ENCODE measurements at regions not wholly inside any gene's neighbourhood (a gene's known extent, or its start where the extent isn't known, plus 50 kb on each side); places are given as distances from the start of the nearest gene placed in this dataset.

DNA sequence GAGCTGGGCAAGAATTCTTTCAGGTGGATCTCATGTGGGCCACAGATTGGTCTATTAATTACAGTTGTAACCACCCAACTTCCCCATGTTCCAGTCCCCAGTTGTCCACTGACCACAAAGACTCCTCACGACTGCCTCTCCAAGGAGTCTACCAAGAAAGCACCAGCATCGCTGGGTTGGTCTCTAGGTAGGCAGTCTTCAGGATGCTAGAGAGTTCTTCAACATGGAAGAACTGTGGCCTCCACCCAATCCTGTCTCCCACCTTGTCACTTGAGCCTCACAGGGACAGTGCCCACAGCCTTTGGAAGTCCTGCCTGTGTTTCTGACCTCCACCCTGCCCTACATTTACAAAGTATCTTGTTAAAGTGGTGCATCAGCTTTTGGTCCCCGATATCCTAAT, 184.7 kb upstream of the FN1 start:
- Histone ChIP-seq H3F3A (ENCODE audit: insufficient read depth) (peaks cover 4% of the 10 kb centered on the region; the same call in 1 of the 2 replicates), H3K4me2 (ENCODE audit: unreplicated experiment) (no peak overlapping the region), H3K27me3 (replicated peaks; ENCODE audit: insufficient read depth) (no peaks in the 10 kb centered on the region), H3K9ac (no peak overlapping the region), H3K9me3 (ENCODE audit: low read depth) (no peaks in the 10 kb centered on the region), H3K9me2 (ENCODE audit: insufficient read depth) (no peaks in the 10 kb centered on the region), H3K4me3 (no peak overlapping the region), H3K36me3 (ENCODE audit: low read depth) (no peaks in the 10 kb centered on the region), H2AFZ (peak overlapping the region; percentile 75; the same call in 1 of the 2 replicates), H3K79me2 (ENCODE audit: insufficient read depth) (no peaks in the 10 kb centered on the region), H3K27ac (no peak overlapping the region), H3K4me1 (ENCODE audit: insufficient read depth) (peaks cover 34% of the 10 kb centered on the region), H4K20me1 (ENCODE audit: insufficient read depth) (no peaks in the 10 kb centered on the region)
- TF ChIP-seq EZH2phosphoT487 (IDR thresholded peaks at IDR 0.05; ENCODE audit: insufficient read depth, low read depth) (no peak), EZH2 (IDR thresholded peaks at IDR 0.05; ENCODE audit: insufficient read depth, poor library complexity, severe bottlenecking) (no peak)
- no peak for DNase-seq
- WGBS, 2 experiments (ENCODE audit: low coverage in 1 of 2, low lambda C conversion rate in 2 of 2, missing lambda C conversion rate in 2 of 2), result 98% methylated on average over 3 of the region's 3 CpGs
- in situ Hi-C loops (cut with MboI), result no loop called here

DNA sequence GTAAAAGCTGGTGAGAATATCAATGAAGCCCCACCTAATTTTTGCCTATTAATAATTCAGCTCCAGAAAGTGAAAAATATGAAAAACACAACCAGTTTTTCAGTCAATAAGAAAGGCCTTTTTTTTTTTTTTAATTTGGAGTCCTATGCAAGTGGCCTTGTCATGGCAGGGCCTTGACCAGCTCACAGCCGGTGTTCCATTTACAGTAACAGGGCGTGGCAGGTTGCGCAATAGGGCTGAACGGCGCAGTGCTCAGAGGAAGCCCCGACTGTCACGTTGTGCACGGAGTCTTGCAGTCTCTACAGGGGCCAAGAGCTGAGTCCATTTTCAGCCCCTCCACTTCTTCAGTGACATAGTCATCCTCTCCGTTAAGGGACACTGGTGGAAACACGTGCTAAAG, 184.1 kb upstream of the FN1 start:
- H3K36me3 ChIP-seq (ENCODE audit: low read depth), result no peaks in the 10 kb centered on the region
- no peaks in the 10 kb centered on the region for H3K79me2 ChIP-seq (ENCODE audit: insufficient read depth)
- H3K9ac ChIP-seq, result no peak overlapping the region
- in situ Hi-C loops (cut with MboI), result no loop called here
- H2AFZ ChIP-seq, result peak overlapping the region; percentile 75
- no peaks in the 10 kb centered on the region for H3K9me2 ChIP-seq (ENCODE audit: insufficient read depth)
- H3K27me3 ChIP-seq (replicated peaks; ENCODE audit: insufficient read depth), result no peaks in the 10 kb centered on the region
- no peaks in the 10 kb centered on the region; the same call in 1 of the 2 replicates for H3F3A ChIP-seq (ENCODE audit: insufficient read depth)
- H4K20me1 ChIP-seq (ENCODE audit: insufficient read depth), result no peaks in the 10 kb centered on the region
- 50 to 51% methylated on average over 10 of the region's 10 CpGs for WGBS, 2 experiments (ENCODE audit: low coverage in 1 of 2, low lambda C conversion rate in 2 of 2, missing lambda C conversion rate in 2 of 2)
- no peak overlapping the region for H3K27ac ChIP-seq
- DNase-seq, result peak; percentile 34
- H3K4me2 ChIP-seq (ENCODE audit: unreplicated experiment), result peak overlapping the region; percentile 44
- H3K4me1 ChIP-seq (ENCODE audit: insufficient read depth), result peaks cover 32% of the 10 kb centered on the region
- peak overlapping the region; percentile 40; the same call in 1 of the 2 replicates for H3K4me3 ChIP-seq
- no peak for TF ChIP-seq EZH2 (IDR thresholded peaks at IDR 0.05; ENCODE audit: insufficient read depth, poor library complexity, severe bottlenecking)
- TF ChIP-seq EZH2phosphoT487 (IDR thresholded peaks at IDR 0.05; ENCODE audit: insufficient read depth, low read depth), result no peak
- no peaks in the 10 kb centered on the region for H3K9me3 ChIP-seq (ENCODE audit: low read depth)

DNA sequence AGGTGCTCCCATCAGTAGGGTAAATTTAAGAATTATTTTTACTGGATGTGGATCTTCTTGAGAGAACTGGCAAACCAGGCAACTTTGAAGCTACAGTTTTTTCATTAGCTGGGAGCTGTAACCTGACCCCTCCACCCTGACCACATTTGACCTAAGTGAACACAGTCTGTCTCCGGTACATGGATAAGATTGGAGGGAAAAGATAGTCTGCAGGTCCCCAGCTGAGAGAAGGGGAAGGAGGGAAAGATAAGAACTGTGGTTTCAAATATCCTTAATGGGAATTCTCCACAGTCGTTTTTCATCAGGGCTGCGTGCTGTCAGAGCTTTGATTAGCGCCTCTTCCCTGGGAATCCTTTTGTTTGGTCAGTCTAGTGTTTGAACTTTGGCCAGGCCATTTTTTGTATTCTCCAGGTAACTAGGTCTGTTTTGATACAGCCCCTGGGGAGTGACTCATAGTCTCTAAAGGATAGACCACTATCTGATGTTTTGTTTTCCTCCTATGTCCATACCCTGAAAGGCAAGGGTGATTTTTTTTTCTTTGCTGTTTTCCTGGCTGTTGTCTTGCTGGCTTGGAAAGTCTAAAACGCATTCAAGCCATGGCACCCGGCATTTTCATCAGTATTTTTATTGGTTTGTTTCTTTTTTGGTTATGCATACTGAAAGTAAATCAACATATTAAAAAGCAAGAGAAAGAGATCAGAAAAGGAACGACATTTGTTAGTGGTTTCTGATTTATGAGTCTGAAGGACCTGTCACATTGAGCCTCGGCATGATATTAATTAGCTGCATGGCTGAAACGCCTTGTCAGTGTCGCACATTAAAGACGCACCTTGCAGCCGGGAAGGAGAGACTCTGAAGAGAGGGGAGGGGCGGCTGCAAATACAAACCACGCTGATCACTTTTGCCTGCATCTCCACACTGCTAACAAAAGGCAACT, 183.4 kb upstream of the FN1 start:
- Histone ChIP-seq H3K36me3 (ENCODE audit: low read depth) (no peaks in the 10 kb centered on the region), H4K20me1 (ENCODE audit: insufficient read depth) (no peaks in the 10 kb centered on the region), H3K27ac (no peak overlapping the region), H3K4me1 (ENCODE audit: insufficient read depth) (peaks cover 25% of the 10 kb centered on the region), H3K27me3 (replicated peaks; ENCODE audit: insufficient read depth) (no peaks in the 10 kb centered on the region), H3K9me3 (ENCODE audit: low read depth) (no peaks in the 10 kb centered on the region), H3K4me2 (ENCODE audit: unreplicated experiment) (peak overlapping the region; percentile 44), H3K4me3 (peak overlapping the region; percentile 40), H3F3A (ENCODE audit: insufficient read depth) (no peaks in the 10 kb centered on the region), H3K9ac (no peak overlapping the region), H3K79me2 (ENCODE audit: insufficient read depth) (no peaks in the 10 kb centered on the region), H2AFZ (peak overlapping the region; percentile 75), H3K9me2 (ENCODE audit: insufficient read depth) (no peaks in the 10 kb centered on the region)
- peak; percentile 37 for DNase-seq
- in situ Hi-C loops (cut with MboI), result no loop called here
- WGBS, 2 experiments (ENCODE audit: low coverage in 1 of 2, low lambda C conversion rate in 2 of 2, missing lambda C conversion rate in 2 of 2), result 28% methylated on average over 14 of the region's 14 CpGs
- no peak for TF ChIP-seq EZH2phosphoT487 (IDR thresholded peaks at IDR 0.05; ENCODE audit: insufficient read depth, low read depth)
- TF ChIP-seq EZH2 (IDR thresholded peaks at IDR 0.05; ENCODE audit: insufficient read depth, poor library complexity, severe bottlenecking), result no peak

DNA sequence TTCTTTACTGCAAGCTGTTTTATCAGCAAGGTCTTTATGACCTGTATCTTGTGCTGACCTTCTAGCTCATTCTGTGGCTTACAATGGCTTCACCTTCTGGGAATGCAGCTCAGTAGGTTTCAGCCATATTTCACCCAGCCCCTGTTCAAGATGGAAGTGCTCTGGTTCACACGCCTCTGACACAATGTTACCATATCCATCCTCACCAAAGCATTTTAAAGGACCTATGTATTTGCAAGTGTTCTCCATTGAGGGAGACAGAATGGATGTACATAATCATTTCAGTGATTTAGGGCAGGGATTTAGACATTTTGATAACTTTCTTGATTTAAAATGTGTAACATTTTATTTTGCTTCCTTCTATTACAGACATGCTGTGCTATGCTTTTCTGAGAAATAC, 182.3 kb upstream of the FN1 start:
- no peak overlapping the region for H3K9ac ChIP-seq
- no peak overlapping the region for H3K27ac ChIP-seq
- H3K36me3 ChIP-seq (ENCODE audit: low read depth), result no peaks in the 10 kb centered on the region
- H3K27me3 ChIP-seq (replicated peaks; ENCODE audit: insufficient read depth), result no peaks in the 10 kb centered on the region
- no peak overlapping the region for H2AFZ ChIP-seq
- no peaks in the 10 kb centered on the region for H3F3A ChIP-seq (ENCODE audit: insufficient read depth)
- no peaks in the 10 kb centered on the region for H3K9me2 ChIP-seq (ENCODE audit: insufficient read depth)
- WGBS, 2 experiments (ENCODE audit: low coverage in 1 of 2, low lambda C conversion rate in 2 of 2, missing lambda C conversion rate in 2 of 2), result 98 to 100% methylated on average over 1 of the region's 1 CpG
- no peaks in the 10 kb centered on the region for H3K9me3 ChIP-seq (ENCODE audit: low read depth)
- in situ Hi-C loops (cut with MboI), result no loop called here
- H4K20me1 ChIP-seq (ENCODE audit: insufficient read depth), result no peaks in the 10 kb centered on the region
- no peak overlapping the region for H3K4me3 ChIP-seq
- no peak for DNase-seq
- H3K4me1 ChIP-seq (ENCODE audit: insufficient read depth), result peaks cover 23% of the 10 kb centered on the region
- no peaks in the 10 kb centered on the region for H3K79me2 ChIP-seq (ENCODE audit: insufficient read depth)
- no peak overlapping the region for H3K4me2 ChIP-seq (ENCODE audit: unreplicated experiment)
- no peak for TF ChIP-seq EZH2phosphoT487 (IDR thresholded peaks at IDR 0.05; ENCODE audit: insufficient read depth, low read depth)
- no peak for TF ChIP-seq EZH2 (IDR thresholded peaks at IDR 0.05; ENCODE audit: insufficient read depth, poor library complexity, severe bottlenecking)
